A673 (cell line): ENCODE measurements at regions not wholly inside any gene's neighbourhood (a gene's known extent, or its start where the extent isn't known, plus 50 kb on each side); places are given as distances from the start of the nearest gene placed in this dataset.

Source experiments
- CTCF ChIP-seq: fragments of 300-800, 200-600 bp; sonication (generic); conservative IDR thresholded peaks from 2 replicates; pipeline ENCODE4 v1.5.1; 2017; ENCODE audit warnings: low read depth, mild to moderate bottlenecking, antibody characterized with exemption, low read length, moderate library complexity, mixed read lengths
- EZH2 ChIP-seq: fragments of 200-600 bp; sonication (generic); IDR thresholded peaks from 2 replicates; pipeline ENCODE4 v1.6.1; 2017; ENCODE audit warnings: borderline replicate concordance, low read depth, mild to moderate bottlenecking, mixed read lengths, antibody characterized with exemption, low read length; ENCODE audit not compliant: poor library complexity, severe bottlenecking

GRCh38 chr2:116859708-116860107 is 954.8 kb upstream of the DDX18 start:
- TF ChIP-seq CTCF = no peak
- TF ChIP-seq EZH2 = no peak
